COLO829 (cell line): ENCODE measurements at regions not wholly inside any gene's neighbourhood (a gene's known extent, or its start where the extent isn't known, plus 50 kb on each side); places are given as distances from the start of the nearest gene placed in this dataset.

Source experiments
- DNase-seq: peaks from one replicate; pipeline ENCODE4 v3.0.0; 2012; ENCODE audit warnings: low spot score

- DNase-seq: no peak
Observed at GRCh38 chr16:62652441-62653120, 616.3 kb upstream of the CDH8 start.

GRCh38 chr16:62648256-62648655 is 612.0 kb upstream of the CDH8 start:
- DNase-seq: no peak

DNA sequence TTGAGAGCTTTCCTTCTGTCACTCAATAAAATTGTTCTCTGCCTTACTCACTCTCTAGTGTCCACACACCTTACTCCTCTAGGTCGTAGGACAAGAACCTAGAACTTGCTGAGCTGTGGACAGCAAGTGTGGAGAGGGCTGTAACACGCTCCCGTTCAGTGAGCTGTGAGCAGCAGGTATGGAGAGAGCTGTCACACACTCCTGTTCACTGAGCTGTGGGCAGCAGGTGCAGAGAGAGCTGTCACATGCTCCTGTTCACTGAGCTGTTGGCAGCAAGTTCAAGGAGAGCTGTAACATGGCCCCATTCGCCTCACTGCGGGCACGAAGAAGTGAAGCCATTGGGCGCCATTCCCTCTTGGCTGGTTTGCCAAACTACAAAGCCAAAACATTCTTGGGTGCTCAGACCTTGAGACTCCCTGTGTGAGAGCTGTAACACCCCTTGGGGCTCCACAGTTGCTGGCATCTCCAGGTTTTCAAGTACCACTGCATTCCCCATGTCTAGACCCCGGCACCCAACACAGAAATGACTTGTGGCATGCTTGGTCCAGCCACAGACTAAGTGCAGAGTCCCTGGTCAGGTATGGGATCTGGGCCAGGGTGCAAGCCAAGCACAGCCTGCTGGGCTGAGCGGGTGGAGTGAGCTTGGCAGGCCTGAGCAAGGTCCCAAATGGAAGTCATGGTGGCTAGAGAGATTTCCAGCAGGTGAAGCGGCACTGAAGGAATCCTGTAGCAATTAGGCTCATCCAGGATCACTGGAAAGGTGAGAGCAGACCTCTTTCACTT is 608.0 kb upstream of the CDH8 start:
- DNase-seq: no peak

- DNase-seq: no peak
Observed at GRCh38 chr16:62642677-62643076, 606.4 kb upstream of the CDH8 start.

GRCh38 chr16:62639890-62640289 is 603.7 kb upstream of the CDH8 start:
- DNase-seq: no peak

DNA sequence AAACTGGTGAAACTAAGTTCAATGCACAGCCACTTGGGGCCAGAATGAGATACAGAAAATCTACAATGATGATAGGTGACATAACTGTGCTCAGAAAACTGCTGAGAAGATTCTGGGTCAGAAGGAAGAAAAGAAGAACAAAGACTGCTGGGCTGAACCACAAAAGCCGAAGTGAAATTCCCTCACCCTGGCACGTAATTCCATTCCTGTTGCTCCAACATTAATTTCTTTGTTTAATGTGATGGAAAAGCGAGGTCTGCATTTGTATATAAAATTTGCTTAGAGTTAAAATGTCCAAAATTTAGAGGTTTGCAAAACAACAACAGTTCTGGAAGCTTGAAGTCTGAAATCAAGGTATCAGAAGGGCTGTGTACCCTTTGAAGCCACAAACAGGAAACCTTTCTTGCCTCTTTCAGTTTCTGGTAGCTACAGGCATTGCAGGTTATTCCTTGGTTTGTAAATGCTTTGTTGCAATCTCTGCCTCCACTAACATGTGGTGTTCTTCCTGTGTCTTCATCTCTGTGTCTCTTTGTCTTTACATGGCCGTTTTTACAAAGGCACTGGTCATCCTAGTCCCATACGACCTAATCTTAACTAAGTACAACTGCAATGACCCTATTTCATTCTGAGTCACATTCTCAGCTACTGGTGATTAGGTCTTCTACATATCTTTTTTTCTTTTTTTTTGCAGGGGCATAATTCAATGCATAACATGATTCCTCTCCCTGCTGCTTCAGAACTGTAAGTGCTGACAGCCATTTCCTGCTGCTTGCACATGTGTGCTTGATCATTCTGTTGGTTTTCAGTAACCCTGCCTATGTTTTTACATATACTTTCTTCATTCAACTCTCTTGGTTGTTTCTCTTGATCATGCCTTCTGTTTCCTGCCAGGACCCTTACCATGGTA is 603.0 kb upstream of the CDH8 start:
- DNase-seq: no peak

GRCh38 chr16:62638324-62638911 is 602.2 kb upstream of the CDH8 start:
- DNase-seq: no peak

DNA sequence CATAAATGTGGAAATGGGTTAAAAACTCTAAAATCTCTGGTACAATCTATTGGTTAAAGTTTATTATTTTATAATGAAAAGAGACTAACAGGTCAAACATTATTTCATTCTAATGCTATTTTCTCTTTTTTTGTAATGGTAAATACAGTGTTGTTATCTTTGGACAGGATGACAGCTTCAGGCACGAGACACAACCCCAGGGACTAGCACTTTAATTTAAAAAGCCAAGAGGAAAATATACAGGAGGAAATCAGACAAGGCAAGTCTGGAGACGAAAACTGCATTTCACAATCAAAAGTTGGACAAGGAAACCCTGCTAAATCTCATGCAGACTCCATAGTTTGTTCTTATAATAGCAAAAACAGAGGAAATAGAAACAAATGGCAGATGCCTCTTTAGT is 589.1 kb upstream of the CDH8 start:
- DNase-seq: no peak

DNA sequence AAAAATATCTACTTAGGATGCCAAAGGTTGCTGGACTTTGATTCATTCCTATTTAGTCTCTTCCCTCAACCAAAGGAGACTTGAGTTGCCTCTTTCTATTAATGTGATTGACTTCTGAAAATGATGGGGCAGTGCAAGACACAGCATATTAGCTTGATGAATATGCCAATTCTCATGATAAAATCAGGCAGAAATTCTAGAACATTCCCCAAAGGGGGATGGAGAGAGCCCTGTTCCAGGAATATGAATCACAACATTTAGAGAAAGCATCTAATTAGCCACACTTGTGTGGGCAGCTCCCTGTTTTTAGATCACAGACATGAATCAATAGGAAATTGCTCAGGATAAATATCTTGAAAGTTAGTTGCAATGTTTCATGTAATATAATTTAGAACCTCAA is 584.0 kb upstream of the CDH8 start:
- DNase-seq: no peak

- DNase-seq: no peak
Observed at GRCh38 chr16:62615526-62615925, 579.3 kb upstream of the CDH8 start.

DNA sequence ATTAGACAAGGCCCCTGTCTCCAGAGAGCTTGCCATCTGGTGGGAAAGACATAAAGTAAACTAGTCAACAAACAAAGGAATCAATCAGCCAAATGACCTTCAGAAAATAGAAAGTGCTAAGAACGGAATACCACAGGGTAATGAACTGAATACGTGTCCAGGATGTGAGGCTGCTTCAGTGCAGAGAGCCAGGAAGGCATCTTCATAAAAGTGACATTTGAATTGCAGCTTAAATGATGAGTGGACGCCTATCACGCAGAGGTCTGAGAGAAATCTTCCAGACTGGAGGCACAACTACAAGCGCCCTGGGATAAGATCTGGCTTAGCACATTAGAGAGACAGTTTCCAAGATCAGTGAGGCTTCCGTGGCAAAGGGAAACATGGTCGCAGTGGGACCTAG is 574.1 kb upstream of the CDH8 start:
- DNase-seq: no peak

DNA sequence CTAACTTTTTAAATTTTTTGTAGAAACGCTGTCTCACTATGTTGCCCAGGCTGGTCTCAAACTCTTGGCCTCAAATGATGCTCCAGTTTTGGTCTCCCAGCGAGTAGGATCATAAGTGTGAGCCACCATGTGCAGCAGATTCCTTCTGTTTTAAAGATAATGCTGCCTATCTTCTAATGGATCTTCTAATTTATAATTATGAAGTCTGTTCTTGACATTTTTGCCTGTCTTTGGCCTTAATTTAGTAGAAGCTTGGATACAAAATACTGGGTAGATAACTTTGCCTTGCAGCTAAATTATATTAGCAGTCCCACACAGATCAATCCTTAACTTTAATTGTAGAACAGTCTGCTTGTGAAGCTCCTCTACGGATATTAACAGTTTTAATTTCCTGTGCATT is 566.6 kb upstream of the CDH8 start:
- no peak for DNase-seq

GRCh38 chr16:62597875-62598274 is 561.6 kb upstream of the CDH8 start:
- DNase-seq: no peak

DNA sequence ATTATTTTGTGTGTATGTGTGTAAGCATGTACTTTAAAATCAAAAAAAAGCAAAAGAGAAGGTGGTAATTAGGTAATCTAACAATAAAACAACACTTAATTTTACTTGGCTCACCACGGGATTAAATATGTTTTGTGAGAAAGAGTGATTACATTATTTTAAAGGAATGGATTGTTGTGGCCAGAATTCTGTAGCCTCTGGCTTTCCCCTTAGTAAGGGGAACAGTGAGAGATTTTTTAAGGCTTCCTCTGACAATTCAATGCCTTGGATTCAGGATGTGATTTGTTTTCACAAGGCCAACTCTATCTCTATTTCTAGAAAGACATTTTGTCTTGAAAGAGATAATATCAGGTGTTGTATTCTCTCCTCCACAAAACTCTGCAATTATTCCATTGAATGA is 560.3 kb upstream of the CDH8 start:
- no peak for DNase-seq

GRCh38 chr16:62596125-62596524 is 559.9 kb upstream of the CDH8 start:
- no peak for DNase-seq

DNA sequence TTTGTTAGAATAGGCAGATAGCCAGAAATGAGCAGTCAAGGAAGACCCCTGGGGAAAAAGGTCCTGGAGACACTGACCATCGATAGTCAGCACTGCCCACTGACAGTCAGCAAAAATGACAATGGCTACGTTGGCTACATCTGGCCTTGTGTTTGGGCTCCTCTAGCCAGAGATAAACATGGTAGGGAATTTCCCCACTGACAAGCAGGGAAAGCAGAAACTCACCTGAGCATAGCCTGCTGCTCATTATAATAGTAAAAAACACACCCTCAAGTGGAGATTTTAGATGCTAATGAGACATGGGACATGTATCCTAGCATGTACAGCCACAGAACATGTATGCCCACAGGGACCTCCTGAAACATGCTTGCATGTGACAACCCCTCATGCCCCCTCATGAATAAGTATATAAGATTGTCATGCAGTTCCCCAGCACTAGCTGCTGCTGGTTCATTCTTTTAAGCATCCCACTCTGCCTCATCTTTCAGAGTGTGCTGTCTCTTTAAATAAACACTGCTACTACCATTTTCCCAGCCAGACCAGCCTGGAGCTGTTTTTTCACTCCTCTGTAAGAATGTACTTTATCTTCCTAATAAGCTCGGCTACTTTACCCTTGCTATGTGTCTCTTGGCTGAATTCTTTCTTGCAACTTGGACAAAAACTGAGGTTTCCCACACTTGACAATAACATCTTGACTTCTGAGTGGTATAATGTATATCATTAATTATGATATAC is 550.1 kb upstream of the CDH8 start:
- DNase-seq: no peak

DNA sequence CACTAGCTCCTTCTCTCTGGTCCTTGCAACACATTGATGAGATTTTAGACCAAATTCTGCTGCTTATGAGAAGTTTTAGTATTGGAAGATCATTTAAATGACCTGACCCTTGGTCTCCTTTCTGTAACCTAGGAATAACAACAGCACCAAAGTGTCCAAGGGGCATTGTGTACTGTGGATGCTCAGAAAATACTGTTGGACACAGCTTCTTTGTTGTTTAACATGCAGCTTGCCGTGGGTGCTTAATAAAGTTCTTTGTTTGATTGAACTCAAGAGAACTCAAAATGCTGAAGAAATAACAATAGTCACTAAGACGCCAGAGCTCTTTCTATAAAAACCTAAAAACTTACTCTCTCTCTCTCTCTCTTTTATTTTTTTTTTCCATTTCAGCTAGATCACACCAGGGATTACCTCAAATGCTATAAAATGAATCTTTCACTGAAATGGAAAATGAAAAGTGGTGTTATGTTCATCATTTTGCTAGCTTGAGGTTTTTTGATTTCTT is 548.9 kb upstream of the CDH8 start:
- no peak for DNase-seq

GRCh38 chr16:62583414-62583813 is 547.2 kb upstream of the CDH8 start:
- DNase-seq: no peak

- no peak for DNase-seq
Observed at GRCh38 chr16:62573466-62573865, 537.2 kb upstream of the CDH8 start.

DNA sequence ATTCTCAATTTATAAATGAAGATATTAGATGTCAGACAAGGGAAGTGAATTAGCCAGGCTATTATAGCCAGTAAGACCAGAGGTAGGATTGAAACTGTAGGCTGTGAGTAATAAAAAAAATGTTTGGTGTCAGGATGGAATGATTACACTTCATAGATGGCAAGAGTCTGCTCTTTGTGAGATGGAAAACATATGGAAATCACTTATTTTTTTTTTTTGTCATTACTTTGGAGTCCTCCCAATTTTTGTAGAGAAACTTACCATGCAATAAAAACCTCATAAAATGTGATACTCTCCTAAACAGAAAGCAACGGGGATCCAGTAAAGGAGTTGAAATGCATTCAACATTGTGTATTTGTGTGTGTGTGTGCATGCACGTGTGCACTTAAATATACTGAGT is 532.7 kb upstream of the CDH8 start:
- DNase-seq: no peak

DNA sequence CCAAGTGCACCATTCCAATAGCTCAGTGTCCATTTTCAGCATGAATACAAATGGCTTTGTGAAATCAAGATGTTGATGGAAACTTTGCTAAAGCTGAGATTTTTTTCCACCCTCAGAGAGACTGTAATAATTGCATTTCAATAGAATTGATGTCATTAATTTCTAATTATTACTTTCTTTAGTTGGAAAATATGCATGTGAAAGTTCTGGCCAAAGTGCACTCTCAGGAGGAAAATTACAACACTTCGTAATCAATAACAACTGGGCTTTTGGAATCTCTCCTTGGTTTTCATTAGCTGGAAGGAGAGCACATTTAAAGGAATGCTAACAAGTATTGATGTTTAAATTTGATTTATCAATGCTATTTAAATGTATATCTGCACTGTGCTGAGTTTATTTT is 529.5 kb upstream of the CDH8 start:
- no peak for DNase-seq

GRCh38 chr16:62564291-62564690 is 528.1 kb upstream of the CDH8 start:
- DNase-seq: no peak
